Body of pancreas (tissue), 4 donors: ENCODE measurements at regions not wholly inside any gene's neighbourhood (a gene's known extent, or its start where the extent isn't known, plus 50 kb on each side); places are given as distances from the start of the nearest gene placed in this dataset.

Experiments
- ATAC-seq: fragments of 150-250 bp; one replicate; pipeline ENCODE4 v1.9.1; 2016
- DNase-seq, 4 donors: peaks; one replicate each; pipeline ENCODE4 v3.0.0-alpha.2; 2019
- H3K27ac ChIP-seq, 4 donors: fragments of 200-600 bp; sonication (generic); 1 replicate in 3 of 4; 2 replicates in 1 of 4; pipeline versions ENCODE4 v1.5.1 to v1.6.1; 2016 to 2019; ENCODE audit warnings: mild to moderate bottlenecking in 1 of 4, mixed read lengths in 1 of 4, moderate library complexity in 1 of 4
- H3K27me3 ChIP-seq, 2 donors: fragments of 200-600 bp; sonication (generic); one replicate each; pipeline ENCODE4 v1.6.0; 2016; ENCODE audit warnings: mild to moderate bottlenecking in 1 of 2
- H3K36me3 ChIP-seq, 2 donors: fragments of 200-600 bp; sonication (generic); replicated peaks in 1 of 2; 2 replicates each; pipeline ENCODE4 v1.5.1; 2016; ENCODE audit warnings: low read depth in 2 of 2; ENCODE audit not compliant: insufficient read depth in 1 of 2
- H3K4me1 ChIP-seq: fragments of 200-600 bp; sonication (generic); one replicate; pipeline ENCODE4 v1.6.0; 2016
- H3K4me3 ChIP-seq, 2 donors: fragments of 200-600 bp; sonication (generic); 1 replicate in 1 of 2; 2 replicates in 1 of 2; pipeline ENCODE4 v1.5.1; 2016 to 2019
- H3K9me3 ChIP-seq, 3 donors: fragments of 200-600 bp; sonication (generic); 1 replicate in 2 of 3; 2 replicates in 1 of 3; pipeline ENCODE4 v1.5.1; 2016
- POLR2A ChIP-seq, 3 donors: fragments of 450-650 bp; IDR thresholded peaks; one replicate each; pipeline ENCODE4 v1.6.1; 2016; ENCODE audit warnings: antibody characterized with exemption in 3 of 3, mild to moderate bottlenecking in 2 of 3
- WGBS, 2 donors: methylation state at CpG; one replicate each; pipeline ENCODE4 v1.1.5; 2017; 5-methylcytosine and 5-hydroxymethylcytosine counted together
- intact Hi-C: fragments of 100-400 bp; cut with DNase I; formaldehyde crosslinking; loops from one replicate; pipeline ENCODE4 v1.15.1; 2023
- TF ChIP-seq, protein P1 (sequence below), 7 experiments: fragments of 450-650 bp in 4 of 7; fragments of 200-600 bp in 3 of 7; sonication (generic) in 3 of 7; IDR thresholded peaks; one replicate each; pipeline ENCODE4 v1.5.1; 2016 to 2019; ENCODE audit warnings: antibody characterized with exemption in 7 of 7

DNA sequence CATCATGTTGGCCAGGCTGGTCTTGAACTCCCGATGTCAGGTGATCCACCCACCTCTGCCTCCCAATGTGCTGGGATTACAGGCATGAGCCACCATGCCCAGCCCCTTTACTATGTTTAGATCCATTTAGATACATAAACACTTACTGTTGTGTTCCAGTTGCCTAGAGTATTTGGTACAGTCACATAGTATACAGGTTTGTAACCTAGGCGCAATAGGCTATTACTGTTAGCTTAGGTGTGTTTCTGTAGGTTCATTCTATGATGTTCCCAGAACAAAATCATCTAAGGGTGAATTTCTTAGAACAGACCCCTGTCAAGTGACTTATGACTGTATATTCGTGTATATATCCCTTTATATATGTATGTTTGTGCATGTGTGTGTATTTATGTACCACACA, 61.8 kb downstream of the MYCN start:
- Histone ChIP-seq H3K4me3 (no peak overlapping the region), H3K27ac (no peak overlapping the region), H3K9me3 (no peaks in the 10 kb centered on the region), H3K36me3 (no peaks in the 10 kb centered on the region), H3K4me1 (no peaks in the 10 kb centered on the region), H3K27me3 (no peaks in the 10 kb centered on the region)
- no peak for ATAC-seq
- 72 to 79% methylated on average over 3 of the region's 3 CpGs for WGBS, 2 donors
- no peak for DNase-seq
- intact Hi-C loops = no loop called here
- TF ChIP-seq, protein P1, sequence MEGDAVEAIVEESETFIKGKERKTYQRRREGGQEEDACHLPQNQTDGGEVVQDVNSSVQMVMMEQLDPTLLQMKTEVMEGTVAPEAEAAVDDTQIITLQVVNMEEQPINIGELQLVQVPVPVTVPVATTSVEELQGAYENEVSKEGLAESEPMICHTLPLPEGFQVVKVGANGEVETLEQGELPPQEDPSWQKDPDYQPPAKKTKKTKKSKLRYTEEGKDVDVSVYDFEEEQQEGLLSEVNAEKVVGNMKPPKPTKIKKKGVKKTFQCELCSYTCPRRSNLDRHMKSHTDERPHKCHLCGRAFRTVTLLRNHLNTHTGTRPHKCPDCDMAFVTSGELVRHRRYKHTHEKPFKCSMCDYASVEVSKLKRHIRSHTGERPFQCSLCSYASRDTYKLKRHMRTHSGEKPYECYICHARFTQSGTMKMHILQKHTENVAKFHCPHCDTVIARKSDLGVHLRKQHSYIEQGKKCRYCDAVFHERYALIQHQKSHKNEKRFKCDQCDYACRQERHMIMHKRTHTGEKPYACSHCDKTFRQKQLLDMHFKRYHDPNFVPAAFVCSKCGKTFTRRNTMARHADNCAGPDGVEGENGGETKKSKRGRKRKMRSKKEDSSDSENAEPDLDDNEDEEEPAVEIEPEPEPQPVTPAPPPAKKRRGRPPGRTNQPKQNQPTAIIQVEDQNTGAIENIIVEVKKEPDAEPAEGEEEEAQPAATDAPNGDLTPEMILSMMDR (IDR thresholded peaks at IDR 0.05) = no peak
- no peak for TF ChIP-seq POLR2A (IDR thresholded peaks at IDR 0.05)

DNA sequence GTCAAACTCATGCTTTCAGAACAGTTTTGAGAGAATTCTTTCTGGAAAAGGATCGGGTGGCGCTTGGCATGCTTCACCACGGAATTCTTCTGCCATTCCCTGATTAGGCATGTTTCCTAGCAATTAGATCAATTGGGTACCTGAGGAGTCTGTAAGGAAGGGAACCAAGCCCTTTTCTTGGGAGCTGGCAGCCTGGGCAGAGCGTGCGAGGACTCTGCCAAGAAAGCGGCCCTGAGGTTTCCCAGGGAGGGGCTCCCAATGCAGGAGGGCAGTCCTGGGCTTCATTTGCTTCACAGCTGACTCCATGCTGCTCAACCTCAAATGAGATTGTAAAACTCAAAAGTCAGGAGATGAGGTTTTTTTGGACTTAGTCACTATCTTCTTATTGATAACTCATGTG, 60.3 kb downstream of the MYCN start:
- DNase-seq (no peak), ATAC-seq (no peak)
- WGBS, 2 donors = 65 to 69% methylated on average over 6 of the region's 6 CpGs
- intact Hi-C loops = no loop called here
- Histone ChIP-seq H3K27me3 (no peaks in the 10 kb centered on the region), H3K36me3 (no peaks in the 10 kb centered on the region), H3K9me3 (no peaks in the 10 kb centered on the region), H3K27ac (no peak overlapping the region), H3K4me1 (no peaks in the 10 kb centered on the region), H3K4me3 (no peak overlapping the region)
- TF ChIP-seq POLR2A (IDR thresholded peaks at IDR 0.05) = no peak
- TF ChIP-seq, protein P1 (IDR thresholded peaks at IDR 0.05) = no peak

DNA sequence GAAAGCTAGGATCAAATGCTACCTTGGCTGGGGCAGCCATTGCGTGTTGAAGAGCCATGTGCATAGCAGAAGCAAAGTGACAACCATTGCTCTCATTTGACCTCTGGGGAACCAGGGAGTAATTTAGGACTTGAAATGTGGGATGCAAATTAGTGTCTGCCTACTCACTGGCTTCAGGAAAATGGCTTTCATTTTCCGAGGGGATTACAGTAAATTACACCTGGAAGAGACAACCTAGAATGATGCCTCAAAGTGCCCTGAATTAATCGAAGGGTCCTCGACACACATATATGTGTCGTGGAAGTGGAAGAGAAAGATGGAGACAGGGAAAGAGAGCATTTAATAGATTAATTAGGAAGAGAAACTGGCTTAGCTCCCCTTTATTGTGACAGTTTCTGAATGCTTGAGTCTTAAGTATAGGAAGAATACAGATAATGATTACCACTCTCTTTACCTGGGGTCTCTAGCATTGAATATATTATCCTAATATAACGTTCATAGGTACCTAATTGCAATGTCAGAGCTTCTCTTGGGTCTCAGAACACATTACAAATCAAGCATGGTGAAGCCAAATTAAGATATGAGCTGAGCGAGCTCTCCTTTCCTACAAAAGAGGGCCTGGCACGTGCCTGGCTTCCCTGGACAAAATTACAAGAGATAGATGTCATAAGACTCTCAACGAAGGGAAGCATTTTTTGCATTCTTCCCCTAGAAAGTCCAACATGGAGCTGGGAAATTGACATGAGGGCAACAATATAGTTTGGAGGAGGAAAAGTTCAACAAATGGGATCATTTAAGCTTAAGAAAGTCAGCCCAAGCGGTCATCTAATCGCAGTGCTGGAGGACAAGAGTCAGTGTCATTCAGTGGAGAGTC, 59.5 kb downstream of the MYCN start:
- Histone ChIP-seq H3K4me3 (no peak overlapping the region), H3K36me3 (no peaks in the 10 kb centered on the region), H3K27ac (no peak overlapping the region), H3K4me1 (no peaks in the 10 kb centered on the region), H3K27me3 (no peaks in the 10 kb centered on the region), H3K9me3 (no peaks in the 10 kb centered on the region)
- no peak for DNase-seq
- WGBS, 2 donors = 68 to 69% methylated on average over 11 of the region's 11 CpGs
- TF ChIP-seq, protein P1 (IDR thresholded peaks at IDR 0.05) = no peak
- no peak for TF ChIP-seq POLR2A (IDR thresholded peaks at IDR 0.05)
- ATAC-seq = no peak
- intact Hi-C loops = no loop called here

DNA sequence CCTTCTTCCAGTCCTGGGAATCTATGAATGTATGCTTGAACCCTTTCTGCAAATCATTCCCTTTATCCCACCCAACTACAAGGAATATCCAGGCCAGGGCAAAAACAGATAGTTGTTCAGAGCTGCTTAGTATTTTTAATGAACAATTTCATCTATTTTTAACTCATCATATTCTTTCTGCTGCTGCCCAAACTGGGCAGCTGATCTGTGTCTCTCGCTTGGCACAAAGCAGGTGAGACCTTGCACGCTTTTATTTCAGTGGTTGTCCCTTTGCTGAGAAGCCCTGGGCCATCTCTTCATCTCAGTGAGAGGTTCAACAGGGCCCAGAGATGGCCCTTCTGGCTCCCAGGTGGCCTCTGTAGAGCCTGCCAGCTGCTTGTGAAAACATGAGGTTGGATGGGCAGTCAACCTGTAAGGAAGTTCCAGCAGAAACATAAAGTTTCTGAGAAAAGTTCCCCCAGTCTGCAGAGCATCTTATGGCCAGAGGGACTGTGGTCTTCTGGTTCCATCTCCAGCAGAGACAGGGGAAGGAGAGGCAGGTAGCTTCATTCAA, 57.5 kb downstream of the MYCN start:
- H3K36me3 ChIP-seq = no peaks in the 10 kb centered on the region
- no peaks in the 10 kb centered on the region for H3K27me3 ChIP-seq
- ATAC-seq (no peak), DNase-seq (no peak)
- TF ChIP-seq POLR2A (IDR thresholded peaks at IDR 0.05) = no peak
- TF ChIP-seq, protein P1 (IDR thresholded peaks at IDR 0.05) = no peak
- WGBS, 2 donors = 82% methylated on average over 2 of the region's 2 CpGs
- H3K9me3 ChIP-seq = no peaks in the 10 kb centered on the region
- no peaks in the 10 kb centered on the region for H3K4me1 ChIP-seq
- no peak overlapping the region for H3K4me3 ChIP-seq
- intact Hi-C loops = no loop called here
- no peak overlapping the region for H3K27ac ChIP-seq
